Activated B cell treated with CpG ODN at 0.5 μM for 24 hours (primary cell): ENCODE measurements at regions not wholly inside any gene's neighbourhood (a gene's known extent, or its start where the extent isn't known, plus 50 kb on each side); places are given as distances from the start of the nearest gene placed in this dataset.

Experiments used
- ATAC-seq: fragments of 200-7000 bp; cut with Tn5 transposase; one replicate; pipeline ENCODE4 v1.10.0; 2021; ENCODE audit warnings: low read depth, mild to moderate bottlenecking, moderate library complexity
- CTCF ChIA-PET: fragments of 350-600 bp; sonication (Branson Sonifier 250); formaldehyde crosslinking; loops from one replicate; lab custom pipeline; 2021; ENCODE audit warnings: antibody characterized with exemption; lab: Charles Lee
- POLR2A ChIA-PET: fragments of 350-600 bp; sonication (Branson Sonifier 250); formaldehyde crosslinking; loops from one replicate; lab custom pipeline; 2021; ENCODE audit warnings: antibody characterized with exemption; lab: Charles Lee
- DNase-seq: peaks from one replicate; pipeline ENCODE4 v3.0.0; 2022
- H3K27ac Mint-ChIP-seq: one replicate; pipeline ENCODE4 v1.8.0; 2020; ENCODE audit warnings: mixed read lengths
- H3K27me3 Mint-ChIP-seq: one replicate; pipeline ENCODE4 v1.8.0; 2021; ENCODE audit warnings: mixed read lengths
- H3K36me3 Mint-ChIP-seq: one replicate; pipeline ENCODE4 v1.8.0; 2021; ENCODE audit warnings: low read depth, mixed read lengths
- H3K4me1 Mint-ChIP-seq: one replicate; pipeline ENCODE4 v1.8.0; 2021; ENCODE audit warnings: mixed read lengths
- H3K4me3 Mint-ChIP-seq: one replicate; pipeline ENCODE4 v1.8.0; 2020; ENCODE audit warnings: mild to moderate bottlenecking, mixed read lengths
- H3K9me3 Mint-ChIP-seq: one replicate; pipeline ENCODE4 v1.8.0; 2020; ENCODE audit warnings: mixed read lengths
- CTCF ChIP-seq: fragments of 200-600 bp; IDR thresholded peaks from one replicate; pipeline ENCODE4 v1.8.0; 2022; ENCODE audit warnings: antibody characterized with exemption, mild to moderate bottlenecking
- intact Hi-C: fragments of 100-400 bp; cut with micrococcal nuclease; formaldehyde crosslinking; loops from one replicate; pipeline ENCODE4 v1.15.1; 2024

GRCh38 chrX:84724576-84724975 lies 222.3 kb upstream of the HDX start:
- TF ChIP-seq CTCF, result no peak
- intact Hi-C loops, result no loop called here
- H3K4me1 Mint-ChIP-seq, result no peaks in the 10 kb centered on the region
- CTCF ChIA-PET, result no interaction called here
- DNase-seq (no peak), ATAC-seq (no peak)
- H3K27me3 Mint-ChIP-seq, result no peaks in the 10 kb centered on the region
- no peak overlapping the region for H3K4me3 Mint-ChIP-seq
- H3K36me3 Mint-ChIP-seq, result no peaks in the 10 kb centered on the region
- no peaks in the 10 kb centered on the region for H3K9me3 Mint-ChIP-seq
- H3K27ac Mint-ChIP-seq, result no peak overlapping the region
- POLR2A ChIA-PET, result no interaction called here

- no peak for DNase-seq
- no peak for ATAC-seq
- no peak overlapping the region for H3K4me3 Mint-ChIP-seq
- H3K9me3 Mint-ChIP-seq, result no peaks in the 10 kb centered on the region
- H3K4me1 Mint-ChIP-seq, result no peaks in the 10 kb centered on the region
- ChIA-PET POLR2A (no interaction called here), CTCF (interaction anchor here (0.8 kb wide), 1 partner anchor 323 kb away, joined by 5 read pairs; no protein-coding TSS in a partner anchor)
- no peak overlapping the region for H3K27ac Mint-ChIP-seq
- no peaks in the 10 kb centered on the region for H3K27me3 Mint-ChIP-seq
- intact Hi-C loops, result loop anchor here (1.0 to 2.0 kb wide), 2 partner anchors 324 to 815 kb away; no protein-coding TSS in a partner anchor
- H3K36me3 Mint-ChIP-seq, result no peaks in the 10 kb centered on the region
- no peak for TF ChIP-seq CTCF
These were observed 227.2 kb upstream of the HDX start for GRCh38 chrX:84729408-84729807.

- no peaks in the 10 kb centered on the region for H3K4me1 Mint-ChIP-seq
- no peaks in the 10 kb centered on the region for H3K9me3 Mint-ChIP-seq
- ChIA-PET POLR2A (no interaction called here), CTCF (interaction anchor here (0.8 kb wide), 1 partner anchor 322 kb away, joined by 5 read pairs; no protein-coding TSS in a partner anchor)
- no peak overlapping the region for H3K4me3 Mint-ChIP-seq
- no peaks in the 10 kb centered on the region for H3K36me3 Mint-ChIP-seq
- intact Hi-C loops, result loop anchor here (1.0 to 2.0 kb wide), 2 partner anchors 323 to 815 kb away; no protein-coding TSS in a partner anchor
- ATAC-seq, result peak; percentile 77
- H3K27me3 Mint-ChIP-seq, result no peaks in the 10 kb centered on the region
- TF ChIP-seq CTCF, result no peak
- no peak for DNase-seq
- H3K27ac Mint-ChIP-seq, result no peak overlapping the region
These were observed 227.6 kb upstream of the HDX start for GRCh38 chrX:84729809-84730208.

GRCh38 chrX:84735025-84735424 lies 232.8 kb upstream of the HDX start:
- Mint-ChIP-seq H3K36me3 (no peaks in the 10 kb centered on the region), H3K9me3 (no peaks in the 10 kb centered on the region), H3K27me3 (no peaks in the 10 kb centered on the region), H3K4me1 (no peaks in the 10 kb centered on the region), H3K4me3 (no peak overlapping the region), H3K27ac (no peak overlapping the region)
- DNase-seq (no peak), ATAC-seq (no peak)
- CTCF ChIA-PET, result no interaction called here
- POLR2A ChIA-PET, result no interaction called here
- intact Hi-C loops, result no loop called here
- no peak for TF ChIP-seq CTCF

- H3K4me3 Mint-ChIP-seq, result no peak overlapping the region
- CTCF ChIA-PET, result no interaction called here
- H3K9me3 Mint-ChIP-seq, result no peaks in the 10 kb centered on the region
- DNase-seq (no peak), ATAC-seq (no peak)
- intact Hi-C loops, result no loop called here
- H3K27ac Mint-ChIP-seq, result no peak overlapping the region
- H3K36me3 Mint-ChIP-seq, result no peaks in the 10 kb centered on the region
- TF ChIP-seq CTCF, result no peak
- no peaks in the 10 kb centered on the region for H3K27me3 Mint-ChIP-seq
- POLR2A ChIA-PET, result no interaction called here
- H3K4me1 Mint-ChIP-seq, result no peaks in the 10 kb centered on the region
These were observed 235.2 kb upstream of the HDX start for GRCh38 chrX:84737471-84737871.
